Endothelial cell (in vitro differentiated cells): ENCODE measurements at regions not wholly inside any gene's neighbourhood (a gene's known extent, or its start where the extent isn't known, plus 50 kb on each side); places are given as distances from the start of the nearest gene placed in this dataset.

ENCODE experiments used
- DNase-seq: peaks from one replicate; pipeline ENCODE4 v3.0.0; 2021; ENCODE audit warnings: low spot score
- H3K27ac Mint-ChIP-seq: one replicate; pipeline ENCODE4 v1.8.0; 2021; ENCODE audit warnings: mixed read lengths, inconsistent platforms; ENCODE audit not compliant: unreplicated experiment
- H3K27me3 Mint-ChIP-seq: one replicate; pipeline ENCODE4 v1.8.0; 2021; ENCODE audit warnings: mild to moderate bottlenecking, moderate library complexity, mixed read lengths, inconsistent platforms; ENCODE audit not compliant: unreplicated experiment
- H3K36me3 Mint-ChIP-seq: one replicate; pipeline ENCODE4 v1.8.0; 2021; ENCODE audit warnings: mild to moderate bottlenecking, low read depth, mixed read lengths, inconsistent platforms; ENCODE audit not compliant: unreplicated experiment
- H3K4me1 Mint-ChIP-seq: one replicate; pipeline ENCODE4 v1.8.0; 2021; ENCODE audit warnings: mild to moderate bottlenecking, mixed read lengths, inconsistent platforms; ENCODE audit not compliant: unreplicated experiment
- H3K4me3 Mint-ChIP-seq: one replicate; pipeline ENCODE4 v1.8.0; 2021; ENCODE audit warnings: mild to moderate bottlenecking, mixed read lengths, inconsistent platforms; ENCODE audit not compliant: unreplicated experiment
- H3K9me3 Mint-ChIP-seq: one replicate; pipeline ENCODE4 v1.8.0; 2021; ENCODE audit warnings: mixed read lengths, inconsistent platforms; ENCODE audit not compliant: unreplicated experiment
- TF ChIP-seq, protein P1 (sequence below): fragments of 200-600 bp; sonication (generic); IDR thresholded peaks from one replicate; pipeline ENCODE4 v1.5.0; 2021; ENCODE audit warnings: antibody characterized with exemption; ENCODE audit not compliant: unreplicated experiment

DNA sequence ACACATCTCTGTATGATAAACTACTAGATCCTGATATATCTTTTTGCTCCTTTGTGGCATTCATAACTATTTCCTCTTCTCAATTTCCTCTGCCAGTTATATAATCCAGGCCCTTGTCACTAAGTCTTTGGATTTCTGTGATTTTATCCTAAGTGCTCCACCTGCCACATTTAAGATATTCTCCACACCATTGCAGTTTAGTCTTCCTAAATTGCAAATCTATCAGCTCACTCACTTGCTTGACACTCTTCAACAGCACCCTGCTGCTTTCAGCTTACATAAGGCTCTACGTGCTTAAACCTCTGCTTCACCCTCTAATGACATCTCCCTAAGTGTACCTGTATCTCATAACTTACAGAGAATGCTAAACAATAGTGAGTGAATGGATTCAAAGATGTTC is 1032.2 kb upstream of the SEL1L start:
- TF ChIP-seq, protein P1, sequence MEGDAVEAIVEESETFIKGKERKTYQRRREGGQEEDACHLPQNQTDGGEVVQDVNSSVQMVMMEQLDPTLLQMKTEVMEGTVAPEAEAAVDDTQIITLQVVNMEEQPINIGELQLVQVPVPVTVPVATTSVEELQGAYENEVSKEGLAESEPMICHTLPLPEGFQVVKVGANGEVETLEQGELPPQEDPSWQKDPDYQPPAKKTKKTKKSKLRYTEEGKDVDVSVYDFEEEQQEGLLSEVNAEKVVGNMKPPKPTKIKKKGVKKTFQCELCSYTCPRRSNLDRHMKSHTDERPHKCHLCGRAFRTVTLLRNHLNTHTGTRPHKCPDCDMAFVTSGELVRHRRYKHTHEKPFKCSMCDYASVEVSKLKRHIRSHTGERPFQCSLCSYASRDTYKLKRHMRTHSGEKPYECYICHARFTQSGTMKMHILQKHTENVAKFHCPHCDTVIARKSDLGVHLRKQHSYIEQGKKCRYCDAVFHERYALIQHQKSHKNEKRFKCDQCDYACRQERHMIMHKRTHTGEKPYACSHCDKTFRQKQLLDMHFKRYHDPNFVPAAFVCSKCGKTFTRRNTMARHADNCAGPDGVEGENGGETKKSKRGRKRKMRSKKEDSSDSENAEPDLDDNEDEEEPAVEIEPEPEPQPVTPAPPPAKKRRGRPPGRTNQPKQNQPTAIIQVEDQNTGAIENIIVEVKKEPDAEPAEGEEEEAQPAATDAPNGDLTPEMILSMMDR: no peak
- no peaks in the 10 kb centered on the region for H3K36me3 Mint-ChIP-seq
- H3K4me1 Mint-ChIP-seq: no peaks in the 10 kb centered on the region
- H3K27ac Mint-ChIP-seq: no peak overlapping the region
- no peak overlapping the region for H3K4me3 Mint-ChIP-seq
- peaks cover 9% of the 10 kb centered on the region for H3K9me3 Mint-ChIP-seq
- no peak for DNase-seq
- H3K27me3 Mint-ChIP-seq: no peaks in the 10 kb centered on the region

DNA sequence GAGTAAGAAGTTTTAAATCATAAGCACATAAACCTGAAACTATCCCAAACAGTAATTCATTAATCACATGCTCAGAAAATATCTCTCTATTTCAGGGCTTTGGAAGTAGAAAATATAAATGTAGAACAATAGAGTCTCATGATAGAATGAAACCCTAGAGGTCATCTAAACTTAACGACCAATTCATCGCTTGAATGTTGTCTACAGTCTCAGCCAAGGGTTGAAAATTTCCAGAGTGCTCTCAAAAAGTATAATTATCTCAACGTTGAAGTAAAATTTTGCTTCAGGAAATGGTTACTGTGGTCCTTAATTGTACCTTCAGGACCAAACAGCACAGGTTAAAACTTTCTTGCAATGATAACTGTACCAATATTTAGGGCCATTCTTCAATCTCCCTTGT is 1053.6 kb upstream of the SEL1L start:
- Mint-ChIP-seq H3K27me3 (peaks cover 1% of the 10 kb centered on the region), H3K4me3 (no peak overlapping the region), H3K36me3 (no peaks in the 10 kb centered on the region), H3K27ac (no peak overlapping the region), H3K9me3 (peaks cover 26% of the 10 kb centered on the region), H3K4me1 (no peaks in the 10 kb centered on the region)
- TF ChIP-seq, protein P1: no peak
- no peak for DNase-seq

DNA sequence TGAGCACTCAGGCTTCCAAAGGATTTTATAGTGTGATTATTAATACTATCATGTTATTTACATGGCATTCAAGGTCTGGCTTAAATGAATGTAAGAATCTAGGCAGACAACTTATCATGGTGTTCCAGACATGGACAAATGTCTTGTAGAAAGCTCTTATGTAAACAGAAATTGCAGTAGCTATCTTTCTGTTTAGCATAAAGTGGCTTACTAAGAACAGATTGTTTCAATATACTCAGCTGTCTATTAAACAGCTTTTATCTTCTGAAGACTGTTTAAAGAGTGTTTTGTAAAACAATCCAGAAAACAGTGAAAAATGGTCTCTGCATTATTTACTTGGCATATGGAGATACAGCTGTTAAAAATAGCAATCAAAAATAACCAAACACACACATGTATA is 1061.8 kb upstream of the SEL1L start:
- Mint-ChIP-seq H3K4me1 (no peaks in the 10 kb centered on the region), H3K27me3 (peaks cover 1% of the 10 kb centered on the region), H3K9me3 (peaks cover 8% of the 10 kb centered on the region), H3K27ac (no peak overlapping the region), H3K36me3 (no peaks in the 10 kb centered on the region), H3K4me3 (no peak overlapping the region)
- DNase-seq: no peak
- TF ChIP-seq, protein P1: no peak

DNA sequence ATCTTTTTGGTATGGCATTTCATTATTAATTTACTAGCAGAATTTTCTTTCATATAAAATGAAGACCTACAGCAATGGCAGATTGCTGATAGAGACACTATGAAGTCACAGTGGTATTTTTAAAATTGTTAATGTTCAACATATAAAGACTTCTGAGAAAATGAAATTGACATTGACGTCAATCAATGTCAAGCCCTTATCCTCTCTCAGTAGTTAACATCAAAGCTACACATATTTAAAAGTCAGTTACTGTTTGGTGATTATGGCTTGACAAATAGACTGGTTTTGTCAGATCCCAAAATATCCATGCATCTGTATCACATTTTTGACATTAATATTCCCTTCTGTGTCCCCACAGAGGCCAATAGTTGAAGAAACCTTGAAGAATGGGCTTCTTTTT is 1069.1 kb upstream of the SEL1L start:
- Mint-ChIP-seq H3K27me3 (no peaks in the 10 kb centered on the region), H3K9me3 (no peaks in the 10 kb centered on the region), H3K27ac (no peak overlapping the region), H3K4me3 (no peak overlapping the region), H3K36me3 (no peaks in the 10 kb centered on the region), H3K4me1 (no peaks in the 10 kb centered on the region)
- TF ChIP-seq, protein P1: no peak
- DNase-seq: no peak

DNA sequence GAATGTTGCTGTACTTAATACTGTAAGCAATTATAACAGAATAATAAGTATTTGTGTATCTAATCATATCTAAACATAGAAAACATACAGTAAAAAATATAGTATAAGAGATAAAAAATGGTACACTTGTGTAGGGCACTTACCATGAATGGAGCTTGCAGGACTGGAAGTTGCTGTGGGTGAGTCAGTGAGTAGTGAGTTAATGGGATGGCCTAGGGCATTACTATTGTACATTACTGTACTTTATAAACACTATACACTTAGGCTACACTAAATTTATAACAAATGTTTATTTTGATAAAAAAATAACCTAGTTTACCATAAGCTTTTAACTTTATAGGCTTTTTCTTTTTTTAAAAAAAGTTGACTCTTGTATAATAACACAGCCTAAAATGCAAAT is 1071.2 kb upstream of the SEL1L start:
- Mint-ChIP-seq H3K4me3 (no peak overlapping the region), H3K4me1 (no peaks in the 10 kb centered on the region), H3K27ac (no peak overlapping the region), H3K27me3 (no peaks in the 10 kb centered on the region), H3K36me3 (no peaks in the 10 kb centered on the region), H3K9me3 (no peaks in the 10 kb centered on the region)
- TF ChIP-seq, protein P1: no peak
- no peak for DNase-seq
